GM21367 (cell line): ENCODE measurements at regions not wholly inside any gene's neighbourhood (a gene's known extent, or its start where the extent isn't known, plus 50 kb on each side); places are given as distances from the start of the nearest gene placed in this dataset.

Source experiments
- ATAC-seq: cut with Tn5 transposase; IDR thresholded peaks from one replicate; pipeline ENCODE4 v1.9.1; 2021; ENCODE audit not compliant: unreplicated experiment

DNA sequence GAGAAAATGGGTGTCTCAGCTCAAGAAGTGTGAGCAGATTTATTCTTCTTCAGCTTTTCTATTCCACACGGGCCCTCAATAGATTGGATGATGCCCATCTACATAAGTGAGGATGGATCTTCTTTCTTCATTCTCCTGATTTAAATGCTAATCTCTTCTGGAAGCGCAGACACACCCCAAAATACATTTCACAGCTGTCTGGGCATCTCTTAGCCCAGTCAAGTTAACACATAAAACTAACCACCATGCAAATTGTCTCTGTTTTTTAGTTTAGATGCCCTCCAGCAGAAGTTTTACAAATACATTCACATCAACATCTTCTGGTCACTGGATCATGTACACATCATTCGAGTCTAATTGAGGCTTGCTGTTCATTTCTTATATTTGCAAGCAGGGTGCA, 249.0 kb upstream of the VCX3A start:
- no peak for ATAC-seq

GRCh38 chrX:6782831-6783230, 247.9 kb upstream of the VCX3A start:
- ATAC-seq: no peak

- no peak for ATAC-seq
Observed at GRCh38 chrX:6778544-6779503, 243.9 kb upstream of the VCX3A start.

GRCh38 chrX:6777238-6778002, 242.5 kb upstream of the VCX3A start:
- ATAC-seq: peak; percentile 83

DNA sequence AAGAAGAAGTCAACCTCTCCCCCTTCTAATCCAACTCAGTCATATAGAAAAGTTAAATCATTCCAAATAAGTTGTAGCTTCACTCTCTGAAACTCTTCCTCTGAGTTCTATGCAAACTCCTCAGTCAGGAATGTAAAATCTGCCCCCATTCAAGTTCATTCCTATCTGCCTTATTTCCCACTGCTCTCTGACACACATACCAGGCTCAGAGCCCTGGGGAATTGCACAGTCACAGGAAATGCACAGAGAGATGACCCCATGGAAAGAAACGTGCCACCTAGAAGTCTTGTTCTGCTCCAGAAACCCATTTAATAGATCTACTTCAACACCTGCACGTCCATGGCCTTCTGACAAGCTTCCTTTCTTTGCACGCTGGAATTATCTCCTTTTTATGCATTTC, 236.0 kb upstream of the VCX3A start:
- no peak for ATAC-seq

GRCh38 chrX:6768881-6769280, 234.0 kb upstream of the VCX3A start:
- ATAC-seq: no peak

- no peak for ATAC-seq
Observed at GRCh38 chrX:6761251-6761650, 226.3 kb upstream of the VCX3A start.

DNA sequence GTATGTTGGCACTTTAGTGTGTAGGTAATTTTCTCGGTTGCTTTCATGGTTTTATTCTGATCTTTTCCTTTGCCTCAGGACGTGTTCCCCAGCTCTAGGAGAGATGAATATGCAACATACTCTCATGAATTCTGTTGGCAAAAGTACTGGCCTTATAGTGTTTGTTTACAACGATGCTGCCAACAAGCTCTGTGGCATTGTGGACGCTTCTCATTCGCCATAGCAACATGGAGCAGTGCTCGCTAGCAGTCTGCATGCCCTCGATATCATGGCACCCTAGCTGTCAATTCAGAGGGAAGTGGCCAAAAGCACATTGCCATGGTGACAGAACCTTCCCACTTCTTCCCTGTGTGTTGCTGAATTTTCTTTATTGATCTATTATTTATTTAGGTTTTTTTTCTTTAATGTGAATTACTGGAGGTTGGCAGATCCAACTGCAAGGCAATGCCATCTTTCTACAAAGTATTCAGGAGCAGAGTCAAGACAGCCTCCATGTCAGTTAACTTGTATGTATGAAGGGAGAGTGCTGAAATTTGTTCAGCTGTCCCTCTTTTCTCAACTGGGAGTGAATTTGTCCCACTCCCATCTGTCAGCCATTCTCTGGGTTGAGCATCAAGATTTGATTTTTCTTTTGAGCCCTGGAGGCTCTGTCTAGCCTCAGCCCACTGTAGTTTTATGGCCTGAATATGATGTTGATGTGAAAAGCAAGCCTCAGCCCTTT, 224.9 kb upstream of the VCX3A start:
- no peak for ATAC-seq

- ATAC-seq: no peak
Observed at GRCh38 chrX:6758234-6758633, 223.3 kb upstream of the VCX3A start.

- no peak for ATAC-seq
Observed at GRCh38 chrX:6757631-6758030, 222.7 kb upstream of the VCX3A start.

GRCh38 chrX:6748595-6748994, 213.7 kb upstream of the VCX3A start:
- no peak for ATAC-seq

DNA sequence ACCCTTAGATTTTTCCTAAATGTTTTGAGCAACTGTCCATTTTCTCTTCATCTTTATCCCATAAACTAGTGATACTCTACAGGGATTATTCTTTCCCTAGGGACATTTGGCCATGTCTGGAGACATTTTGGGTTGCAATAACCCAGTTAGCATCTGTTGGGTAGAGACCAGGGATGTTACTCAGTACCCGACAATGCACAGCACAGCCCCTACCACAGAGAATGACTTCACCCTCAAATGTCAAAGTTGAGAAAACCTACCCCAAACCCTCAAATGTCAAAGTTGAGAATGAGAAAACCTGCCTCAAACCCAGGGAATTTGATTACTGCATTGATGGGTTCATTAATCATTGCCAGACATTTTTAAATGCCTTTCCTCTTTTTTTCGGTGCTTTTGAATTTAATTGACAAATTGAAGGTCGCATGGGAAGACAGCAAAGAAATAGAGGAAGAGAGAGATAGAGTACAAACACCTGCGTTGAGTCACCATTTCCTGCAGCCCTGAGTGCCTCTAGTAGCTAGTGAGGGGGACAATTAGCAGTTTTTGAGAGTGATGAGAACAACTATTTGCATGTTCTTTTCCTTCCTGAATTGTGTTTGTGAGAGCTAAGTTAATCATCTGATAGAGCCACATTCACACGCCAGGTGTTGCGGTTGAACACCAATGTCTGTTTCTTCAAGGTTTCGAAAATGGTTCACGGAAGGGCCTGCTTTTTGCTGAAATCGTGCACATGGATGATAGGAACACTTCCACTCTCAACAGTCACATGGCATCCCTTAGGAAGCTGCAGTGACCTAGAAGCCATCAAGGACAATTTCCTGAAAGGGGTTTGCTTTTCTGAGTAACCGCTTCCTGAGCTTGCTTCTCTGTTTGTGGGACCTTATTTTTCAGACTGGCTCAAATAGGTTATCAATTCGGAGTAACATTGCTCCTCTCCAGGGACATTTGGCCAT, 203.9 kb upstream of the VCX3A start:
- ATAC-seq: peak; percentile 96

- ATAC-seq: no peak
Observed at GRCh38 chrX:6734844-6735634, 200.1 kb upstream of the VCX3A start.

DNA sequence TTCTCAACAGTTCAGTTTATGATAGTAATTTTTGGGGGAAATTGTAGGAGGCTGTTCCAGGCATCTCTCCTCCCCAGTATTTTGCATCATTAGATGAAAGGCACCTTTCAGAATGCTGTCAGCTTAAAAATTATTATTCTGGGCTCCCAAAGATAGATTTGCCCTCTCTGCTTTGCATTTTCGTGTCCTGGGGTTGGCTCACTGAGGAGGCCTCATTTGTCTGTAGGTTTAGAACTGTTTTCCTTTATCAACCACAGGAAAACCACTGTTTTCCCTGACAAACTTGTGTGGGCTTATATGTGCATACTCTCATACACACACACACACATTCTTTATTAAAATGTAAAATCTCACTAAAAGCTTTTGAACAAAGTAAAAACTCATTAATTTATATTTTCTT, 197.2 kb upstream of the VCX3A start:
- peak; percentile 64 for ATAC-seq

- no peak for ATAC-seq
Observed at GRCh38 chrX:6729626-6730025, 194.7 kb upstream of the VCX3A start.

GRCh38 chrX:6718766-6719165, 183.8 kb upstream of the VCX3A start:
- no peak for ATAC-seq

GRCh38 chrX:6708676-6709380, 173.9 kb upstream of the VCX3A start:
- ATAC-seq: no peak

DNA sequence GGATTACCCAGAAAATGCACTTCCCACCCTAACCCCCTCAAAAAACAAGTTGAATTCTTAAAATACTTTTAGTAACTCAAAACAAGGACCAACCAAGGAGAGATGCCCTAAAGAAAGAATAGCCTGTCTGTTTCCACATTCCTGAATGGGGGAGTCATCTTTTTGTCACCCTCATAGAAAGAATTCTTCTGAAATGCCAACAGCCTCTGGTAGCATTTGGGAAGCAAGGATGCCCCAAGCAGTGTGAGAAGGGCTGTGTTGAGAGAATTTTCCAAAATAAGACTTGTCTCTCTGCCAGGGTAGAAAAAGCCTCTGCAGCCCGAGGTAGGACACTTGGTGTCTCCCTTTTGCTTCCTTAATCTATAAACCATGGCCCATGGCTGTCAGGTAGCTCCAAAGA, 173.1 kb upstream of the VCX3A start:
- ATAC-seq: no peak

DNA sequence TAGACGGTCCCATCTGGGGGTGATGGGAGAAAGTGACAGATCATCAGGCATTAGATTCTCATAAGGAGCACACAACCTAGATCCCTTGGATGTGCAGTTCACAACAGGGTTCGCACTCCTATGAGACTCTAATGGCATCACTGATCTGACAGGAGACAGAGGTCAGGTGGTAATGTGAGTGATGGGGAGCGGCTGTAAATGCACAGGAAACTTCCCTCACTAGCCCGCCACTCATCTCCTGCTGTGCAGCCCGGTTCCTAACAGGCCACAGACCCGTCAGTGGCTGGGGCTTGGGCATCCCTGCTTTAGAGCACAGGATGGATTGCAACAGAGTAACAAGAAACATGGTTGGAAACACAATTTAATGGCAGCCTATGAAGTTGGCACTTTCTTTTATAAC, 172.6 kb upstream of the VCX3A start:
- no peak for ATAC-seq
